Neural progenitor cell (in vitro differentiated cells): ENCODE measurements at regions not wholly inside any gene's neighbourhood (a gene's known extent, or its start where the extent isn't known, plus 50 kb on each side); places are given as distances from the start of the nearest gene placed in this dataset.
A peak's percentile ranks its signal among the peaks of the same experiment; 100 is the strongest.
"Not testable (repeated sequence)": the region's sequence is repeated elsewhere in the genome, so short reads cannot be mapped to it uniquely, and the experiment has no call there.

Source experiments
- DNase-seq: peaks from one replicate; pipeline ENCODE4 v3.0.0-alpha.2; 2016; ENCODE audit warnings: low spot score
- H2AFZ ChIP-seq: fragments of 200-600 bp; sonication (generic); replicated peaks from 2 replicates; pipeline ENCODE4 v1.6.1; 2016; ENCODE audit warnings: antibody characterized with exemption
- H3F3A ChIP-seq: fragments of 200-600 bp; sonication (generic); 2 replicates; pipeline ENCODE4 v1.6.1; 2016; ENCODE audit warnings: antibody characterized with exemption, low read depth
- H3K27ac ChIP-seq: fragments of 200-600 bp; sonication (generic); 2 replicates; pipeline ENCODE4 v1.5.1; 2016; ENCODE audit warnings: mild to moderate bottlenecking
- H3K27me3 ChIP-seq: fragments of 200-600 bp; sonication (generic); 2 replicates; pipeline ENCODE4 v1.6.1; 2016; ENCODE audit warnings: mild to moderate bottlenecking, moderate library complexity
- H3K36me3 ChIP-seq: fragments of 200-600 bp; sonication (generic); 2 replicates; pipeline ENCODE4 v1.5.1; 2016
- H3K4me1 ChIP-seq: fragments of 200-600 bp; sonication (generic); 2 replicates; pipeline ENCODE4 v1.6.1; 2016; ENCODE audit warnings: mixed run types
- H3K4me2 ChIP-seq: fragments of 200-600 bp; sonication (generic); 2 replicates; pipeline ENCODE4 v1.6.1; 2016
- H3K4me3 ChIP-seq: fragments of 200-600 bp; sonication (generic); 2 replicates; pipeline ENCODE4 v1.5.1; 2016
- H3K79me2 ChIP-seq: fragments of 200-600 bp; sonication (generic); 2 replicates; pipeline ENCODE4 v1.6.1; 2016; ENCODE audit warnings: low read depth
- H3K9ac ChIP-seq: fragments of 200-600 bp; sonication (generic); 2 replicates; pipeline ENCODE4 v1.6.1; 2016
- H3K9me3 ChIP-seq: fragments of 200-600 bp; sonication (generic); 2 replicates; pipeline ENCODE4 v1.5.1; 2016; ENCODE audit warnings: low read depth
- H4K20me1 ChIP-seq: fragments of 200-600 bp; sonication (generic); 2 replicates; pipeline ENCODE4 v1.6.1; 2016; ENCODE audit warnings: low read depth
- H3K27ac Mint-ChIP-seq: 3 replicates; pipeline ENCODE4 v1.8.0; 2021; ENCODE audit warnings: mixed read lengths
- H3K27me3 Mint-ChIP-seq: 2 replicates; pipeline ENCODE4 v1.8.0; 2022; ENCODE audit warnings: low read depth, mild to moderate bottlenecking, inconsistent platforms, moderate library complexity, mixed read lengths; ENCODE audit not compliant: insufficient read depth
- H3K36me3 Mint-ChIP-seq: 3 replicates; pipeline ENCODE4 v1.8.0; 2021; ENCODE audit warnings: mixed read lengths
- H3K4me1 Mint-ChIP-seq: 3 replicates; pipeline ENCODE4 v1.8.0; 2021; ENCODE audit warnings: mixed read lengths
- H3K4me3 Mint-ChIP-seq: 3 replicates; pipeline ENCODE4 v1.8.0; 2021; ENCODE audit warnings: mild to moderate bottlenecking, moderate library complexity, mixed read lengths
- H3K9me3 Mint-ChIP-seq: 3 replicates; pipeline ENCODE4 v1.8.0; 2020; ENCODE audit warnings: mixed read lengths
- CTCF ChIP-seq: fragments of 200-600 bp; sonication (generic); IDR thresholded peaks from 2 replicates; pipeline ENCODE4 v1.5.1; 2017; ENCODE audit warnings: antibody characterized with exemption, mild to moderate bottlenecking
- EZH2 ChIP-seq: fragments of 200-600 bp; sonication (generic); IDR thresholded peaks from 2 replicates; pipeline ENCODE4 v1.6.1; 2017; ENCODE audit warnings: antibody characterized with exemption, mild to moderate bottlenecking, moderate library complexity
- EZH2phosphoT487 ChIP-seq: fragments of 200-600 bp; sonication (generic); IDR thresholded peaks from 2 replicates; pipeline ENCODE4 v1.6.1; 2017; ENCODE audit warnings: antibody characterized with exemption

GRCh38 chr6:103812970-103813369 lies 1046.7 kb downstream of the HACE1 start:
- H2AFZ ChIP-seq, result no peak overlapping the region
- H3K36me3 Mint-ChIP-seq, result no peaks in the 10 kb centered on the region
- H3K79me2 ChIP-seq, result no peaks in the 10 kb centered on the region

GRCh38 chr6:103801901-103802479 lies 1057.7 kb downstream of the HACE1 start:
- not testable (repeated sequence) for H3K27ac Mint-ChIP-seq, H3K4me2 ChIP-seq, H3K36me3 Mint-ChIP-seq, DNase-seq, H3F3A ChIP-seq, H3K27me3 Mint-ChIP-seq, H3K27ac ChIP-seq, H3K9ac ChIP-seq, H3K4me1 ChIP-seq, H3K79me2 ChIP-seq, H3K9me3 ChIP-seq, H4K20me1 ChIP-seq, H3K4me1 Mint-ChIP-seq, H3K36me3 ChIP-seq, H3K4me3 ChIP-seq, H3K27me3 ChIP-seq, H3K4me3 Mint-ChIP-seq
- H2AFZ ChIP-seq, result peak overlapping the region; percentile 63
- H3K9me3 Mint-ChIP-seq, result peaks cover 12% of the 10 kb centered on the region

More at GRCh38 chr6:103812970-103813369, 1046.7 kb downstream of the HACE1 start:
- H3K27me3 Mint-ChIP-seq, result no peaks in the 10 kb centered on the region
- H3K9me3 Mint-ChIP-seq, result no peaks in the 10 kb centered on the region
- no peaks in the 10 kb centered on the region for H3K27me3 ChIP-seq
- no peak overlapping the region for H3K4me3 ChIP-seq
- no peak overlapping the region for H3K27ac ChIP-seq
- no peak overlapping the region for H3K4me3 Mint-ChIP-seq
- TF ChIP-seq EZH2 (no peak), CTCF (no peak), EZH2phosphoT487 (no peak)
- H3K36me3 ChIP-seq, result no peaks in the 10 kb centered on the region
- H3K4me2 ChIP-seq, result no peak overlapping the region
- H3K27ac Mint-ChIP-seq, result no peak overlapping the region
- H3K4me1 ChIP-seq, result no peaks in the 10 kb centered on the region
- H3F3A ChIP-seq, result no peaks in the 10 kb centered on the region
- no peaks in the 10 kb centered on the region for H3K4me1 Mint-ChIP-seq
- H4K20me1 ChIP-seq, result no peaks in the 10 kb centered on the region
- DNase-seq, result no peak
- no peak overlapping the region for H3K9ac ChIP-seq
- no peaks in the 10 kb centered on the region for H3K9me3 ChIP-seq

GRCh38 chr6:103799971-103800670 lies 1059.6 kb downstream of the HACE1 start:
- no peaks in the 10 kb centered on the region for H3K9me3 ChIP-seq
- Mint-ChIP-seq H3K4me1 (peaks cover 8% of the 10 kb centered on the region), H3K27ac (no peak overlapping the region), H3K9me3 (peaks cover 12% of the 10 kb centered on the region), H3K27me3 (peaks cover 2% of the 10 kb centered on the region), H3K36me3 (no peaks in the 10 kb centered on the region), H3K4me3 (no peak overlapping the region)
- no peak overlapping the region for H3K4me2 ChIP-seq
- no peak overlapping the region for H3K9ac ChIP-seq
- H3K27me3 ChIP-seq, result no peaks in the 10 kb centered on the region
- DNase-seq, result no peak
- no peaks in the 10 kb centered on the region for H3F3A ChIP-seq
- H3K4me1 ChIP-seq, result peaks cover 9% of the 10 kb centered on the region
- TF ChIP-seq EZH2 (no peak), CTCF (no peak)
- H3K36me3 ChIP-seq, result no peaks in the 10 kb centered on the region
- peak overlapping the region; percentile 4 for H2AFZ ChIP-seq
- no peaks in the 10 kb centered on the region for H3K79me2 ChIP-seq
- H4K20me1 ChIP-seq, result no peaks in the 10 kb centered on the region
- H3K4me3 ChIP-seq, result no peak overlapping the region
- no peak overlapping the region for H3K27ac ChIP-seq

- H3K9me3 ChIP-seq, result no peaks in the 10 kb centered on the region
- H3K9ac ChIP-seq, result no peak overlapping the region
- no peaks in the 10 kb centered on the region for H3K27me3 ChIP-seq
- no peak overlapping the region for H3K27ac ChIP-seq
- H4K20me1 ChIP-seq, result no peaks in the 10 kb centered on the region
- no peak overlapping the region for H2AFZ ChIP-seq
- H3F3A ChIP-seq, result no peaks in the 10 kb centered on the region
- peaks cover 9% of the 10 kb centered on the region for H3K4me1 ChIP-seq
- Mint-ChIP-seq H3K36me3 (no peaks in the 10 kb centered on the region), H3K9me3 (peaks cover 17% of the 10 kb centered on the region), H3K27me3 (peaks cover 2% of the 10 kb centered on the region), H3K4me1 (peaks cover 8% of the 10 kb centered on the region), H3K4me3 (no peak overlapping the region), H3K27ac (no peak overlapping the region)
- no peak for TF ChIP-seq EZH2
- no peak for TF ChIP-seq CTCF
- no peak for TF ChIP-seq EZH2phosphoT487
- no peak for DNase-seq
- no peak overlapping the region for H3K4me2 ChIP-seq
- no peaks in the 10 kb centered on the region for H3K36me3 ChIP-seq
- no peak overlapping the region for H3K4me3 ChIP-seq
- no peaks in the 10 kb centered on the region for H3K79me2 ChIP-seq
Measured at GRCh38 chr6:103798166-103798565, 1061.6 kb downstream of the HACE1 start.
